Natural killer cell treated with Interleukin-12 subunit alpha and Interleukin-12 subunit beta and Interleukin-15 and Interleukin-18, amount 100 ng/mL, for 72 hours (primary cell): ENCODE measurements at regions not wholly inside any gene's neighbourhood (a gene's known extent, or its start where the extent isn't known, plus 50 kb on each side); places are given as distances from the start of the nearest gene placed in this dataset.
"Not testable (repeated sequence)": the region's sequence is repeated elsewhere in the genome, so short reads cannot be mapped to it uniquely, and the experiment has no call there.

Source experiments
- ATAC-seq, 2 donors: fragments of 150-1000 bp; cut with Tn5 transposase in 1 of 2; sonication (Bioruptor Pico), chemical (Tn5 transposase) in 1 of 2; 2 replicates each; pipeline ENCODE4 v1.10.0; 2021
- DNase-seq: peaks from one replicate; pipeline ENCODE4 v3.0.0; 2022; ENCODE audit warnings: low spot score
- H3K27ac Mint-ChIP-seq, 2 donors: 1 replicate in 1 of 2; 2 replicates in 1 of 2; pipeline ENCODE4 v1.8.0; 2022; ENCODE audit warnings: mixed read lengths in 2 of 2, mild to moderate bottlenecking in 1 of 2, moderate library complexity in 1 of 2
- H3K27me3 Mint-ChIP-seq, 2 donors: 1 replicate in 1 of 2; 2 replicates in 1 of 2; pipeline ENCODE4 v1.8.0; 2022; ENCODE audit warnings: mixed read lengths in 2 of 2
- H3K36me3 Mint-ChIP-seq: one replicate; pipeline ENCODE4 v1.8.0; 2022; ENCODE audit warnings: mixed read lengths
- H3K4me1 Mint-ChIP-seq, 2 donors: 1 replicate in 1 of 2; 2 replicates in 1 of 2; pipeline ENCODE4 v1.8.0; 2022; ENCODE audit warnings: low read depth in 2 of 2, mixed read lengths in 2 of 2, mild to moderate bottlenecking in 1 of 2
- H3K4me3 Mint-ChIP-seq: one replicate; pipeline ENCODE4 v1.8.0; 2022; ENCODE audit warnings: mixed read lengths
- H3K9me3 Mint-ChIP-seq: 2 replicates; pipeline ENCODE4 v1.8.0; 2022; ENCODE audit warnings: mixed read lengths

DNA sequence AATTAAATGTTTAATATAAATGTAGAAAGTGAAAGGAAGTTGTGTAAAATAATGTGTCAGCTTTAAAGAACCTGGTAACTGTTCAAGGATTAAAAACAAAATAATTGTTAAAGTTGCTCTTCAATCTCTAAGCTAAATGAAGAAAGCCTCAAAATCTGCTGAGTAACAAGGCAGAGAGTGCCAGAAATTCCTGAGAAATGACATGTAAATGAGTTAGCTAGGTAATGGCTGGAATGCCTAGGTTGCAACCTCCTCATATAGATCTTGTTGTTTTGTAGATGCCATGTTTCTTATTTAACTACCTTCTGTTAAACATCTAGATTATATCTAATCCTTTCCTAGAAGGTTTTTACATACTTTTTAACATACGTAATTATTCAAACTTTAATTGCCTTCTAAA, 763.6 kb upstream of the AGA start:
- no peak for DNase-seq
- Mint-ChIP-seq H3K27me3 (no peaks in the 10 kb centered on the region), H3K27ac (no peak overlapping the region), H3K4me1 (no peaks in the 10 kb centered on the region), H3K9me3 (peaks cover 17% of the 10 kb centered on the region), H3K36me3 (peaks cover 5% of the 10 kb centered on the region), H3K4me3 (no peak overlapping the region)
- no peak for ATAC-seq

- Mint-ChIP-seq H3K4me1 (no peaks in the 10 kb centered on the region), H3K27me3 (no peaks in the 10 kb centered on the region), H3K27ac (no peak overlapping the region), H3K4me3 (no peak overlapping the region), H3K9me3 (peaks cover 15% of the 10 kb centered on the region), H3K36me3 (no peaks in the 10 kb centered on the region)
- no peak for DNase-seq
- ATAC-seq: no peak
Measured at GRCh38 chr4:178215309-178215708, 773.1 kb upstream of the AGA start.

DNA sequence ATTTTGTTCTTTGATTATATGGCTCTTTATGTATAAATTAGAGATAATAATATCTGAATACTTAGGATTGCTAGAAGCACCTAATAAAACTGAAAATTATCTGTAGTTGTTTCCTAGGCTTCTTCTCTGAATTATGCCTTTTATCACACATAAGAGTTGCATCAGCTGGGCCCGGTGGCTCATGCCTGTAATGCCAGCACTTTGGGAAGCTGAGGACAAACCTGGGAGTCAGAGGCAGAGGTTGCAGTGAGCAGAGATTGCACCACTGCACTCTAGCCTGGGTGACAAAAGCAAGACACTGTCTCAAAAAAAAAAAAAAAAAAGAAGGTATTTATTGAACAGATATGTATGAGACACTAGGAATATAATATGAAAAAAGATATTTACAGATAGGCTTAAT, 773.5 kb upstream of the AGA start:
- peaks cover 15% of the 10 kb centered on the region for H3K9me3 Mint-ChIP-seq
- no peaks in the 10 kb centered on the region for H3K4me1 Mint-ChIP-seq
- H3K4me3 Mint-ChIP-seq: no peak overlapping the region
- H3K27me3 Mint-ChIP-seq: no peaks in the 10 kb centered on the region
- H3K36me3 Mint-ChIP-seq: no peaks in the 10 kb centered on the region
- H3K27ac Mint-ChIP-seq: no peak overlapping the region
- DNase-seq: no peak
- no peak for ATAC-seq

DNA sequence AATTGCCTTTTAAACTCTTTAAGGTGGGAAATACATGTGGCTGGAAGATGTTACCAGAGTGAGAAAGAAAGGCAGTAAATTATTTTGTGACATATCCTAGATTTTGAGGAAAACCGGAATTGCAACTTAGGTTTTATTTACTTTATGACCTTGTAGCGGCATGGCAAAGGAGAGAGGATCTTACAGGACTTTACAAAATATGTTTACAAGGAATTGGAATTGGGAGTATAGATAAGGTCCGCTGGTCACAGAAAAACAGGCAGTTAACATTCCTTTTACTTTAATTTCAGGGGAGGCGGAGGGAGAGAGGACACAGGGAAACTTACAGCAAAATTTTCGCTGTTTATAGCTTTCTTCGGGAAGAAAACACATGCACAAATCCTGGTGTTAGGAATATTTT, 784.2 kb upstream of the AGA start:
- ATAC-seq, H3K27ac Mint-ChIP-seq, DNase-seq, H3K4me1 Mint-ChIP-seq, H3K27me3 Mint-ChIP-seq, H3K4me3 Mint-ChIP-seq: not testable (repeated sequence)
- H3K36me3 Mint-ChIP-seq: peaks cover 28% of the 10 kb centered on the region
- peaks cover 36% of the 10 kb centered on the region for H3K9me3 Mint-ChIP-seq

DNA sequence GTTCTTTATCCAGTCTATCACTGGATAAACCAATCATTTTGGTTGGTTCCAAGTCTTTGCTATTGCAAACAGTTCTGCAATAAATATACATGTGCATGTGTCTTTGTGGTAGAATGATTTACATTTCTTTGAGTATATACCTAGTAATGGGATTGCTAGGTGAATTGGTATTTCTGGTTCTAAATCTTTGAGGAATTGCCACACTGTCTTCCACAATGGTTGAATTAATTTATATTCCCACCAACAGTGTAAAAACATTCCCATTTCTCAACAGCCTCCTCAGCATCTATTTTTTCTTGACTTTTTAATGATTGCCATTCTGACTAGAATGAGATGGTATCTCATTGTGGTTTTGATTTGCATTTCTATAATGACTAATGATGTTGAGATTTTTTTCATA, 791.7 kb upstream of the AGA start:
- no peaks in the 10 kb centered on the region for H3K27me3 Mint-ChIP-seq

DNA sequence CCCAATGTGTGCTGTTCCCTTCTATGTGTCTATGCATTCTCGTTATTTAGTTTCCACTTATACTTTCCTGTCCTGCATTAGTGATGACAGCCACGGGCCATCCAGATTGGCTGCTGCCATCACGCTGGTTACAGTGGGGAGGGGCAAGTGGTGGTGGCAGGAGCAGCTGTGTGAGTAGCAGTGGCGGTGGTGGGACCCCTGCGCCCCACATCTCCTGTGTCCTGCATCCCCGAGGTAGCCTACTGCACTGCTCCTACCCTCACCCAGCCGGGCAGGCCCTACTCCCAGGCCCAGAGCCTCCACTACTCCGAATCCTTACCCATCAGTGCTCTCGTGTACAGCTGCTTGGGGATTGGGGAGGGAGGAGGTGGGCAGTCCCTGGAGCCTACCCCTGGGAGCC, 798.7 kb upstream of the AGA start:
- H3K9me3 Mint-ChIP-seq: peaks cover 14% of the 10 kb centered on the region
- H3K27me3 Mint-ChIP-seq: no peaks in the 10 kb centered on the region
- no peak overlapping the region for H3K4me3 Mint-ChIP-seq
- peaks cover 5% of the 10 kb centered on the region for H3K36me3 Mint-ChIP-seq
- DNase-seq (no peak), ATAC-seq (peak in 1 of 2 donors; percentile 27)
- H3K4me1 Mint-ChIP-seq: no peaks in the 10 kb centered on the region
- no peak overlapping the region for H3K27ac Mint-ChIP-seq

More for the DNA sequence above, 791.7 kb upstream of the AGA start:
- peaks cover 28% of the 10 kb centered on the region for H3K36me3 Mint-ChIP-seq
- ATAC-seq (no peak), DNase-seq (no peak)
- peaks cover 20% of the 10 kb centered on the region for H3K9me3 Mint-ChIP-seq
- H3K27ac Mint-ChIP-seq: no peak overlapping the region
- no peaks in the 10 kb centered on the region for H3K4me1 Mint-ChIP-seq
- no peak overlapping the region for H3K4me3 Mint-ChIP-seq

DNA sequence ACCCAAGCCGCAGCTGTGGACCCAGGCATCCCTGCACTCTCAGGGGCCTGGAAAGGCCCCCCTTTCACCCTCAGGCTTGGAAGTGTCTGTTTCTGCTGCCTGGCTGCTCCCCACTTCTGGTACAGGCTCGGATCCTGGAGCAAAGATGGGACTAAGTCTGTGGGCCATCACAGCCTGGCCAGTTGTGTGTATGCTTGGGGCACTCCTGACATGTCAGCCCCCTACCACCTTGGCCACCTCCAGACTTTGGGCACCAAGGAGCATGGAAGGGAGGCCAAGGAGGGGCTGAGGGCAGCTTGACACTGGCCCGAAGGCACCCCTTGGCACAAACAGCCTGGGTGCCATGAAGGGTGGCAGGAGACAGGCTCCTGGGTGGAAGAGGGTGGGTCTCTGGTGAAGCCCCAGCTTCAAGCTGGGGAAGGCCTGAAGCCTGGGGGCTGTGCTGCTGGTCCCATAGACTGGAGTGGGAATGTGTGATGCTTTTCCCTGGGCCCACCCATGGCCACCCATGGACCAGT, 799.4 kb upstream of the AGA start:
- Mint-ChIP-seq H3K27me3 (no peaks in the 10 kb centered on the region), H3K4me1 (no peaks in the 10 kb centered on the region), H3K36me3 (peaks cover 4% of the 10 kb centered on the region), H3K27ac (no peak overlapping the region), H3K4me3 (no peak overlapping the region), H3K9me3 (peaks cover 16% of the 10 kb centered on the region)
- ATAC-seq: no peak
- no peak for DNase-seq

DNA sequence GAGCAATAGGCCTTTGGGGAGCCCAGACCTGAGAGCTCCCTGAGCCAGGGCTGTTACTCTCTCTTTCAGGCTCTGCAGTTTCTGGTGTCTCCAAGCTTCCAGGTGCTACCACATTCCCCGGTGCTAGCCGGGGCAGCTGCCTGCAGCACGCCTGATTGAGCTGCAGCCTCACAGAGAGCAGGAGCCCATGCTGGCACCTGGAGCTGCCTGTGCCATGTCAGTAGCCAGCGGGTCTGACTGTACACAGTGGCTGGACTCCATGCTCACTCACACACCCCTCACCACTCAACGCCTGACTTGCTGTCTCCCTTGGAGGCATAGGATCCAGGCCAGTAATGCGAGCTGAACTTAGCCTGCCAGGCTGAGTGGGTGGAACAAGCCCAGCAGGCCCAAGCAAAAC, 800.4 kb upstream of the AGA start:
- DNase-seq: no peak
- Mint-ChIP-seq H3K9me3 (peaks cover 16% of the 10 kb centered on the region), H3K4me1 (no peaks in the 10 kb centered on the region), H3K27me3 (no peaks in the 10 kb centered on the region), H3K27ac (no peak overlapping the region), H3K4me3 (no peak overlapping the region), H3K36me3 (peaks cover 4% of the 10 kb centered on the region)
- ATAC-seq: peak in 1 of 2 donors; percentile 24

GRCh38 chr4:178244785-178245184, 802.5 kb upstream of the AGA start:
- H3K36me3 Mint-ChIP-seq: peaks cover 4% of the 10 kb centered on the region
- H3K27me3 Mint-ChIP-seq: no peaks in the 10 kb centered on the region
- no peak overlapping the region for H3K27ac Mint-ChIP-seq
- DNase-seq: no peak
- no peak for ATAC-seq
- H3K4me3 Mint-ChIP-seq: no peak overlapping the region
- peaks cover 20% of the 10 kb centered on the region for H3K9me3 Mint-ChIP-seq
- H3K4me1 Mint-ChIP-seq: no peaks in the 10 kb centered on the region

GRCh38 chr4:178255172-178255571, 812.9 kb upstream of the AGA start:
- no peak for ATAC-seq
- Mint-ChIP-seq H3K27ac (no peak overlapping the region), H3K27me3 (no peaks in the 10 kb centered on the region), H3K36me3 (no peaks in the 10 kb centered on the region), H3K9me3 (peaks cover 21% of the 10 kb centered on the region), H3K4me1 (no peaks in the 10 kb centered on the region), H3K4me3 (no peak overlapping the region)
- DNase-seq: no peak

- no peak overlapping the region for H3K27ac Mint-ChIP-seq
Measured at GRCh38 chr4:178258603-178259002, 816.4 kb upstream of the AGA start.

DNA sequence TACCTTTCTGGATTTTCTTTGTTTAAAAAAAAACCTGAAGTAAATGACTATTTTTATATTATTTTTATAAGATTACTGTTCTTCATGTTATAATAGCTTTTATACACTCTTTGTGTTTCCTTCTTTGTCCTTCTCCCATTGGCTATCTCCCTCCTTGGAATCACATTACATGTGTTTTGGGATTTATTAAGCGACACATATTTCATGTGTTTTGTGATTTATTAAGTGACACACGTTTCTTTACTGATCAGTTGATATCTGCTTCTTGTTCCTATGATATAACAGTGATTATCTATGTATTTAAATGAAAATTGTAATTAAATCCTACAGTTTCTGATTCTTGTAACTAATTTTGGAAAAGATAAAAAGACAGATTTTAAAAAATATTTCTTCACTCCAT, 817.3 kb upstream of the AGA start:
- H3K27me3 Mint-ChIP-seq: no peaks in the 10 kb centered on the region
- ATAC-seq: no peak
- no peak overlapping the region for H3K27ac Mint-ChIP-seq
- H3K4me3 Mint-ChIP-seq: no peak overlapping the region
- no peaks in the 10 kb centered on the region for H3K4me1 Mint-ChIP-seq
- peaks cover 18% of the 10 kb centered on the region for H3K9me3 Mint-ChIP-seq
- no peak for DNase-seq
- no peaks in the 10 kb centered on the region for H3K36me3 Mint-ChIP-seq

More at GRCh38 chr4:178258603-178259002, 816.4 kb upstream of the AGA start:
- H3K27me3 Mint-ChIP-seq: no peaks in the 10 kb centered on the region
- H3K4me3 Mint-ChIP-seq: no peak overlapping the region
- no peaks in the 10 kb centered on the region for H3K4me1 Mint-ChIP-seq
- peaks cover 18% of the 10 kb centered on the region for H3K9me3 Mint-ChIP-seq
- DNase-seq (no peak), ATAC-seq (no peak)
- no peaks in the 10 kb centered on the region for H3K36me3 Mint-ChIP-seq

GRCh38 chr4:178264001-178264400, 821.8 kb upstream of the AGA start:
- DNase-seq: no peak
- no peak for ATAC-seq
- Mint-ChIP-seq H3K9me3 (peaks cover 25% of the 10 kb centered on the region), H3K4me1 (no peaks in the 10 kb centered on the region), H3K36me3 (no peaks in the 10 kb centered on the region), H3K4me3 (no peak overlapping the region), H3K27me3 (no peaks in the 10 kb centered on the region), H3K27ac (no peak overlapping the region)

DNA sequence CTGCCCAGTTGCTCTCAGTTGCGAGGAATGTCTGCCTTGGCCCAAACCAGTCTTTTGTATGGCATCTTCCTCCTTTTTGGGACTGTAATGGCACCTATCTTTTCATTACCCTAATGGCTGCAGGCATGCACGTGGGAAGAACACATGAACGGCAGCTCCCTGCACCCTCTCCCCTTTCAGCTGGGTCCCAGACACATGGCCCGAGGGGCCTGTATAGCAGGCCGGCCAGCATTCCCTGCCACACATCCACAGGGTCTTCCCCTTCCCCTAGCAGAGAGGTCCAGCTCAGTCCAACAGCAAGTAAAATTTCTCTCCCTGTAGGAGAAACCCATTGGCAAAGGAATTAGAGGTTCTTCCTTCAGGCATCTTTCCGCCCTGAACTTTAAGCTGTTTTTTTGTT, 829.1 kb upstream of the AGA start:
- Mint-ChIP-seq H3K9me3 (peaks cover 36% of the 10 kb centered on the region), H3K4me3 (no peak overlapping the region), H3K36me3 (peaks cover 6% of the 10 kb centered on the region), H3K27me3 (no peaks in the 10 kb centered on the region), H3K4me1 (no peaks in the 10 kb centered on the region), H3K27ac (no peak overlapping the region)
- DNase-seq: no peak
- ATAC-seq: no peak

DNA sequence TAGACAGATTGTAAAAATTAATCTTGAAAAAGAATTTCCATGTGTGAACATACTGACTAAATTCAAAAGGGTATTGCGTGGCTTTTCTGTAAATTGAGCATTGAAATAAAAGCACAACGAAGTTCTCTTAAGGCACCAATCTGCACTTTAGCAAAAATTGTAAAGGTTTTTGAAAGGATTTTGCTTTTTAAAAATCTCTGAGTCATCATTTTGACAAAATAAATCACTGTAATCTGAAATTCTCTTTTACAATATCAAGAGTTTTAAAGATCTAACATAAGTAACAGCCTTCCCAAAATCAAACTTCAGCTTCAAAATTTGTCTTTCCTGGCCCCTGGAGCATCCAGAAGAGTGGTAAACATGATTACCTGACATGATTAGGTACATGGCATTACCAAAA, 830.9 kb upstream of the AGA start:
- Mint-ChIP-seq H3K27ac (no peak overlapping the region), H3K36me3 (peaks cover 10% of the 10 kb centered on the region), H3K4me3 (no peak overlapping the region), H3K9me3 (peaks cover 25% of the 10 kb centered on the region), H3K4me1 (no peaks in the 10 kb centered on the region), H3K27me3 (no peaks in the 10 kb centered on the region)
- DNase-seq (no peak), ATAC-seq (no peak)
